Lung microvascular endothelial cell (primary cell): ENCODE measurements at regions not wholly inside any gene's neighbourhood (a gene's known extent, or its start where the extent isn't known, plus 50 kb on each side); places are given as distances from the start of the nearest gene placed in this dataset.
"Not testable (repeated sequence)": the region's sequence is repeated elsewhere in the genome, so short reads cannot be mapped to it uniquely, and the experiment has no call there.

ENCODE experiments used
- DNase-seq, 2 donors: peaks; one replicate each; pipeline versions ENCODE4 v3.0.0 to v3.0.0-alpha.2; 2010; ENCODE audit warnings: low read depth in 2 of 2

- no peak for DNase-seq
Observed at GRCh38 chr10:15430969-15431771, 60.1 kb upstream of the FAM171A1 start.

GRCh38 chr10:15428681-15429080 lies 57.6 kb upstream of the FAM171A1 start:
- no peak for DNase-seq

- DNase-seq, result peak; percentile 63 to 78
Observed at GRCh38 chr10:15427843-15428414, 56.8 kb upstream of the FAM171A1 start.

- DNase-seq, result no peak
Observed at GRCh38 chr10:15426558-15426957, 55.5 kb upstream of the FAM171A1 start.

GRCh38 chr10:15426115-15426514 lies 55.0 kb upstream of the FAM171A1 start:
- no peak for DNase-seq

GRCh38 chr10:15421875-15422274 lies 50.8 kb upstream of the FAM171A1 start:
- DNase-seq, result not testable (repeated sequence)
